KBM-7 (cell line): ENCODE measurements at regions not wholly inside any gene's neighbourhood (a gene's known extent, or its start where the extent isn't known, plus 50 kb on each side); places are given as distances from the start of the nearest gene placed in this dataset.
A peak's percentile ranks its signal among the peaks of the same experiment; 100 is the strongest.

Experiments used
- DNase-seq: peaks from one replicate; pipeline ENCODE4 v3.0.0-alpha.2; 2015
- in situ Hi-C: fragments of 300-500 bp; cut with MboI; formaldehyde crosslinking; loops from 2 replicates; pipeline ENCODE4 v1.14.3; 2020; ENCODE audit warnings: low sequenced_read_pairs, low pct_unique_long_range_greater_than_20kb, mixed read lengths

- in situ Hi-C loops: no loop called here
- DNase-seq: no peak
Observed at GRCh38 chr12:67519484-67520433, 128.8 kb upstream of the DYRK2 start.

- in situ Hi-C loops: no loop called here
- DNase-seq: no peak
Observed at GRCh38 chr12:67520606-67521005, 127.9 kb upstream of the DYRK2 start.

GRCh38 chr12:67522222-67522621, 126.3 kb upstream of the DYRK2 start:
- in situ Hi-C loops: no loop called here
- DNase-seq: no peak

GRCh38 chr12:67523538-67523937, 125.0 kb upstream of the DYRK2 start:
- DNase-seq: no peak
- in situ Hi-C loops: no loop called here

GRCh38 chr12:67524861-67525616, 123.5 kb upstream of the DYRK2 start:
- peak; percentile 9 for DNase-seq
- in situ Hi-C loops: no loop called here

- in situ Hi-C loops: no loop called here
- DNase-seq: no peak
Observed at GRCh38 chr12:67525617-67525884, 123.0 kb upstream of the DYRK2 start.

- in situ Hi-C loops: no loop called here
- DNase-seq: no peak
Observed at GRCh38 chr12:67526129-67526528, 122.4 kb upstream of the DYRK2 start.

- in situ Hi-C loops: no loop called here
- no peak for DNase-seq
Observed at GRCh38 chr12:67531051-67531450, 117.5 kb upstream of the DYRK2 start.

- DNase-seq: no peak
- in situ Hi-C loops: no loop called here
Observed at GRCh38 chr12:67531501-67531900, 117.0 kb upstream of the DYRK2 start.

GRCh38 chr12:67533159-67533558, 115.4 kb upstream of the DYRK2 start:
- DNase-seq: no peak
- in situ Hi-C loops: no loop called here

- DNase-seq: no peak
- in situ Hi-C loops: no loop called here
Observed at GRCh38 chr12:67534046-67534445, 114.5 kb upstream of the DYRK2 start.

GRCh38 chr12:67534681-67535080, 113.9 kb upstream of the DYRK2 start:
- in situ Hi-C loops: no loop called here
- no peak for DNase-seq

- DNase-seq: no peak
- in situ Hi-C loops: no loop called here
Observed at GRCh38 chr12:67535176-67535575, 113.4 kb upstream of the DYRK2 start.

GRCh38 chr12:67535971-67536370, 112.6 kb upstream of the DYRK2 start:
- in situ Hi-C loops: no loop called here
- DNase-seq: no peak

- in situ Hi-C loops: no loop called here
- no peak for DNase-seq
Observed at GRCh38 chr12:67539329-67539728, 109.2 kb upstream of the DYRK2 start.

- in situ Hi-C loops: no loop called here
- DNase-seq: no peak
Observed at GRCh38 chr12:67539946-67540345, 108.6 kb upstream of the DYRK2 start.

GRCh38 chr12:67540920-67541624, 107.5 kb upstream of the DYRK2 start:
- in situ Hi-C loops: no loop called here
- DNase-seq: no peak

- no peak for DNase-seq
- in situ Hi-C loops: no loop called here
Observed at GRCh38 chr12:67541625-67541991, 106.9 kb upstream of the DYRK2 start.

GRCh38 chr12:67543021-67543770, 105.3 kb upstream of the DYRK2 start:
- in situ Hi-C loops: no loop called here
- no peak for DNase-seq
